Skeletal muscle tissue (tissue), 4 donors: ENCODE measurements at regions not wholly inside any gene's neighbourhood (a gene's known extent, or its start where the extent isn't known, plus 50 kb on each side); places are given as distances from the start of the nearest gene placed in this dataset. TPM values are rescaled to one million over a fixed set of nuclear protein-coding genes. Genes with fewer than 3 reads are reported as not detected.

Source experiments
- H3K27ac ChIP-seq: one replicate; pipeline ENCODE4 v1.7.0; 2013; ENCODE audit warnings: mild to moderate bottlenecking, low read depth, low read length, inconsistent platforms
- H3K27me3 ChIP-seq, 3 donors: one replicate each; pipeline ENCODE4 v1.7.0; 2013; ENCODE audit warnings: low read length in 3 of 3; ENCODE audit not compliant: control insufficient read depth in 3 of 3, insufficient read depth in 3 of 3
- H3K36me3 ChIP-seq, 3 donors: one replicate each; pipeline ENCODE4 v1.7.0; 2013; ENCODE audit warnings: low read length in 3 of 3; ENCODE audit not compliant: control insufficient read depth in 3 of 3, insufficient read depth in 3 of 3
- H3K4me1 ChIP-seq, 3 donors: one replicate each; pipeline ENCODE4 v1.7.0; 2013; ENCODE audit warnings: low read length in 3 of 3, mild to moderate bottlenecking in 3 of 3; ENCODE audit not compliant: control insufficient read depth in 3 of 3, insufficient read depth in 3 of 3
- H3K4me3 ChIP-seq, 3 donors: one replicate each; pipeline ENCODE4 v1.7.0; 2013; ENCODE audit warnings: low read length in 3 of 3
- H3K9ac ChIP-seq, 3 donors: one replicate each; pipeline ENCODE4 v1.7.0; 2013; ENCODE audit warnings: low read length in 3 of 3, mild to moderate bottlenecking in 3 of 3, moderate library complexity in 2 of 3, low read depth in 1 of 3
- H3K9me3 ChIP-seq, 3 donors: one replicate each; pipeline ENCODE4 v1.7.0; 2013; ENCODE audit warnings: low read length in 3 of 3; ENCODE audit not compliant: control insufficient read depth in 3 of 3
- small RNA-seq: library from RNA; depleted of rRNA; stranded (forward); fragments of <200 nt; gene quantifications from one replicate; pipeline ENCODE3, GENCODE V24; 2014
- donor health status: Osteomylitis.

DNA sequence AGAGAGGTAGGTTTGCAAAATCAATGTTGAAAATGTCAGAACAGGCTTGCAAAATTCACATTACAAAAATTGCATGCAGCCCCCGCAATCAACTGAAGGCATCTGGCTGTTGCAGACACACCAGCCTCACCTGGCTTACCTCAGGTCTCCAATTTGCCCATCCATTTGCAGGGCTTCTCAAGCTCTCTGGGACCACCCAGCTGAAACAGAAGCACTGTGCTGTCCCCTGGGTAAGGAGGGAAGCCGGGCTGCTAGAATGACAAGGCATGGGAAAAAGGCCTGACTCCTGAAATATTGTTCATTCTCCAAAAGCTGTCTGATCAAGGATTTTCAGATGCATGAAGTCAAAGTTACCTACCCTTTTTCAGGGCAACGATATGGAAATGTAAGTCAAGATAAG is 52.6 kb upstream of the CD93 start:
- Histone ChIP-seq H3K4me3 (no peak overlapping the region), H3K9ac (no peak overlapping the region), H3K4me1 (peaks cover 51 to 65% (median 59%) of the 10 kb centered on the region in 3 donors), H3K36me3 (no peaks in the 10 kb centered on the region), H3K27me3 (no peaks in the 10 kb centered on the region), H3K27ac (peak overlapping the region; percentile 84), H3K9me3 (no peaks in the 10 kb centered on the region)

DNA sequence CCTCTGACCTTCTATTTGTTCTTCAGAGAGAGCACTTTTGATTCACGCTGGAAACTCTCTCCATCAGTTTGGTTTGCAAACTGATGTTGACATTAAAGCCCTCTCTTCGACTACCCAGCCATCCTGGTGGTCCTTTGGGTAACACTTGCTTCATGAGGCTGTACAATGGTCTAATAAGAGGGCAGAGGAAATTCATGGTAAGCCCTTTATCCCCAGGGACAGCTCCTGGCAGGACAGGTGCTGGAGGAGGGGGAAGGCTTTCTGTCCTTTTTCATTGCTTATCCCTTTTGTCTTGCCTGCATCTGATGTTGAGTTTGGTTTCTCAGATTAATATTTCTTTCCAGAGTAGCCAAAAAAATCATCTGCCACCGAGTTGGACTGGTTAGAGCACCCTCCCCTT is 52.1 kb upstream of the CD93 start:
- Histone ChIP-seq H3K9me3 (no peaks in the 10 kb centered on the region), H3K4me1 (peaks cover 50 to 65% (median 59%) of the 10 kb centered on the region in 3 donors), H3K27ac (peak overlapping the region; percentile 84)

DNA sequence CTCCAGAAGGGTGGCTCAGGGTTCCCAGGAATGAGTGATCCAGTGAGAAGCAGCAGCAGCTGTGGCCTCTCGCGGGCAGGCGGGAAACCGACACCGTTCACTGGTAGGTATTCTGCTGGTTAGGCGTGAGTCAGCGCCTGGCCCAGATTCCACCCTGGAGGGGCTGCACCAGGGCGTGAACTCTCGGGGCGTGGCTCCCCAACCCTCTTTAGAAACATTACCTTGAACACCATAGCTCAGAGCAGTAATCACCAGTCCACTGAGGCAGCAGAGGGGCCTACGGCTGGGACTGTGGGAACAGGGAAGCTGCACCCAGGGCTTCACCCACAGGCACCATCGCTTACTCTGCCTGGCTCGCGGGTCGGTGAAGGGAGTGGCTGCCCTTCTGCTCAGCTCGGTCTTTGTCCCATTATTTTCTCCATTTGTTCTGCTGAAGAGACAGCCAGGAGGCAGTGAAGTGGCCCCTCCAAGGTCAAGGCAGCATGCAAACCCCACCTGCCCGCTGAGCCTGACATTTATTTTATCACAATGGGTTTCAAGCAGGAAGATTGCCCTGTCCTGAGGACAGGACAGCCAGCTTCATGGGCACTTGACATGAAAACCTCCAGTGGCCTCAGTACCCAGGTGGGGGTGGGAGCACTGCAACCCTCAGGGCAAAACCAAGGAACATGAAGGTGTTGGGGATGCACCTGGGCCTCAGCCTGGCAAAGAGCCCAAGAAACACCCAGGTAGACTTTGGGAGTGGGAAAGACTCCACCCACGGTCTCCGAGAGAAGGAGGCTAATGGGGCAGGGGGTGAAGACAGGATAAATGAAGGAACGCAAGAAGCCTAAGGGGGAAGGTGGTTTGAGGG is 51.0 kb upstream of the CD93 start:
- H3K9ac ChIP-seq, result peak overlapping the region; percentile 64 to 78 (median 69)
- peak overlapping the region in 2 of 3 donors; percentile 40 to 49 for H3K4me3 ChIP-seq
- H3K9me3 ChIP-seq, result no peaks in the 10 kb centered on the region
- no peaks in the 10 kb centered on the region for H3K27me3 ChIP-seq
- peaks cover 49 to 64% (median 57%) of the 10 kb centered on the region in 3 donors for H3K4me1 ChIP-seq
- no peaks in the 10 kb centered on the region for H3K36me3 ChIP-seq
- H3K27ac ChIP-seq, result peak overlapping the region; percentile 84

More for the DNA sequence above, 52.1 kb upstream of the CD93 start:
- Histone ChIP-seq H3K4me3 (no peak overlapping the region), H3K27me3 (no peaks in the 10 kb centered on the region), H3K9ac (peak overlapping the region in 1 of 3 donors; percentile 17), H3K36me3 (no peaks in the 10 kb centered on the region)

DNA sequence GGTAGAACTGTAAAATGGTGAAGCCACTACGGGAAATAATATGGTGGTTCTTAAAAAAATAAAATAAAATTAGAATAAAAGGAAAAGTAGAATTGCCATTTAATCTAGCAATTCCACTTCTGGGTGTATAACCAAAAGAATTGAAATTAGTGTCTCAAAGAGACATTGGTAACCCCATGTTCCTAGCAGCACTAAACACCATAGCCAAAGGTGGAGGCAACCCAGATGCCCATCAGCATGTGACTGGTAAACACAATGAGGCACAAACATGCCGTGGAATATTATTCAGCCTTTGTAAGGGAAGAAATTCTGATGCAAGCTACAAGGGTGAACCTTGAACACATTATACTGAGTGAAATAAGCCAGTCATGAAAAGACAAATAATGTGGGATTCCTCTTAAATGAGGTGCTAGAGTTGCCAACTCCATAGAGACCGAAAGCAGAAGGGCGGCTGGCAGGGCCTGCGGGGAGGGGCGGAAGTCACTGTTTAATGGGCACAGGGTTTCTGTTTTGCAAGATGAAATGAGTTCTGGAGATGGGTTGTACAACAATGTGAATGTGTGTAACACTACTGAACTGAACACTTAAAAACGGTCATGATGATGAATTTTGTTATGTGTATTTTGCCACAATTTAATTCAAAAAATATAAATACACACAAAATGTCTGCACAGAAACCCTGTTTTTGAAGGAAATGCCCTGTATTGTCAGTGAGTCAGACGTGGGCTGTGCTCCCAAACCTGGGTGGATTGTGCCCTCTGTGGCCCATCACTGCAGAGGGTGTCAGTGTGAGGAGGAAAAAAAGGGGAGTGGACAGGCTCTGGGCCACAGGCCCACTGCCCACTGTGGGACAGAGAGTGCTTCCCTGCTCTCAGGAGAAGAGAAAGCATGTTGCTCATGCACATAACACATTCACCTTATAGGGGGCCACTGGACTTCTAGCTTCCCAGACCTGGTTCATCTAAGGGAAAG is 49.6 kb upstream of the CD93 start:
- Histone ChIP-seq H3K27me3 (no peaks in the 10 kb centered on the region), H3K4me1 (peaks cover 36 to 56% (median 49%) of the 10 kb centered on the region in 3 donors), H3K4me3 (no peak overlapping the region), H3K36me3 (no peaks in the 10 kb centered on the region), H3K9me3 (no peaks in the 10 kb centered on the region), H3K9ac (peak overlapping the region; percentile 7 to 68 (median 64)), H3K27ac (peak overlapping the region; percentile 84)

Small RNAs in the stretch of these regions (small RNA-seq; reads per million reads assigned to genes)
- gene RNA5SP478, result not detected
